Prostate gland (tissue), 2 donors: ENCODE measurements at regions not wholly inside any gene's neighbourhood (a gene's known extent, or its start where the extent isn't known, plus 50 kb on each side); places are given as distances from the start of the nearest gene placed in this dataset.

Source experiments
- CTCF ChIP-seq, 4 experiments: fragments of 200-600 bp in 2 of 4; fragments of 450-650 bp in 2 of 4; sonication (generic) in 2 of 4; IDR thresholded peaks; 1 replicate in 3 of 4; 2 replicates in 1 of 4; pipeline ENCODE4 v1.5.1; 2016 to 2019; ENCODE audit warnings: antibody characterized with exemption in 4 of 4, mild to moderate bottlenecking in 2 of 4, moderate library complexity in 2 of 4
- POLR2A ChIP-seq: fragments of 450-650 bp; IDR thresholded peaks from one replicate; pipeline ENCODE4 v1.6.1; 2016; ENCODE audit warnings: antibody characterized with exemption, mild to moderate bottlenecking
- POLR2AphosphoS5 ChIP-seq: sonication (generic); formaldehyde crosslinking; IDR thresholded peaks from one replicate; pipeline ENCODE4 v1.6.1; 2017; ENCODE audit warnings: antibody characterized with exemption

GRCh38 chr5:99029172-99029571 is 100.4 kb upstream of the CHD1 start:
- TF ChIP-seq POLR2A (no peak), POLR2AphosphoS5 (no peak), CTCF (IDR thresholded peaks at IDR 0.05) (no peak)
